Omental fat pad (tissue), 3 donors: ENCODE measurements at regions not wholly inside any gene's neighbourhood (a gene's known extent, or its start where the extent isn't known, plus 50 kb on each side); places are given as distances from the start of the nearest gene placed in this dataset.

ENCODE experiments used
- ATAC-seq: fragments of 150-250 bp; one replicate; pipeline ENCODE4 v1.9.1; 2016; ENCODE audit warnings: mild to moderate bottlenecking, moderate library complexity; ENCODE audit not compliant: low FRiP score
- DNase-seq: peaks from one replicate; pipeline ENCODE4 v3.0.0-alpha.2; 2019; ENCODE audit warnings: low spot score
- TF ChIP-seq, protein P1 (sequence below), 3 donors: fragments of 450-650 bp; IDR thresholded peaks; one replicate each; pipeline ENCODE4 v1.5.1; 2016 to 2017; ENCODE audit warnings: antibody characterized with exemption in 3 of 3, mild to moderate bottlenecking in 3 of 3, moderate library complexity in 2 of 3

DNA sequence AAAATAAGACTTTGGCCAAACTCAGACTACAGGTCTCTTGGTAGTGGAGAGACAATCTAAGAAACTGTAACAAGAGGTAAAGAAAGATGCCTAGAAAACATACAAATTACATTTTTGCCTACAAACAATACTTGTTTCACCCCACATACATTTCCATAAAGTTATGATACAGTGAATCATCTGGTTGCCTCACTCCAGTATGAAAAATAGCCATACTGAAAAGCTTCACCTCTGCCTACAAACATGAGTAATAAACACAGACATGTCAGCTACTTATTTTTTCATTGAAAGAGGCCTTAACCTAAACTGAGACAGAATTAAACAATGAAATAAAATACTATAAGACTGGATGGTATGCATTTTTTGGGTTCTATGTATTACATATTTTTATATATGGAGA is 1463.0 kb downstream of the FAM181B start:
- ATAC-seq: no peak
- TF ChIP-seq, protein P1, sequence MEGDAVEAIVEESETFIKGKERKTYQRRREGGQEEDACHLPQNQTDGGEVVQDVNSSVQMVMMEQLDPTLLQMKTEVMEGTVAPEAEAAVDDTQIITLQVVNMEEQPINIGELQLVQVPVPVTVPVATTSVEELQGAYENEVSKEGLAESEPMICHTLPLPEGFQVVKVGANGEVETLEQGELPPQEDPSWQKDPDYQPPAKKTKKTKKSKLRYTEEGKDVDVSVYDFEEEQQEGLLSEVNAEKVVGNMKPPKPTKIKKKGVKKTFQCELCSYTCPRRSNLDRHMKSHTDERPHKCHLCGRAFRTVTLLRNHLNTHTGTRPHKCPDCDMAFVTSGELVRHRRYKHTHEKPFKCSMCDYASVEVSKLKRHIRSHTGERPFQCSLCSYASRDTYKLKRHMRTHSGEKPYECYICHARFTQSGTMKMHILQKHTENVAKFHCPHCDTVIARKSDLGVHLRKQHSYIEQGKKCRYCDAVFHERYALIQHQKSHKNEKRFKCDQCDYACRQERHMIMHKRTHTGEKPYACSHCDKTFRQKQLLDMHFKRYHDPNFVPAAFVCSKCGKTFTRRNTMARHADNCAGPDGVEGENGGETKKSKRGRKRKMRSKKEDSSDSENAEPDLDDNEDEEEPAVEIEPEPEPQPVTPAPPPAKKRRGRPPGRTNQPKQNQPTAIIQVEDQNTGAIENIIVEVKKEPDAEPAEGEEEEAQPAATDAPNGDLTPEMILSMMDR (IDR thresholded peaks at IDR 0.05): no peak

DNA sequence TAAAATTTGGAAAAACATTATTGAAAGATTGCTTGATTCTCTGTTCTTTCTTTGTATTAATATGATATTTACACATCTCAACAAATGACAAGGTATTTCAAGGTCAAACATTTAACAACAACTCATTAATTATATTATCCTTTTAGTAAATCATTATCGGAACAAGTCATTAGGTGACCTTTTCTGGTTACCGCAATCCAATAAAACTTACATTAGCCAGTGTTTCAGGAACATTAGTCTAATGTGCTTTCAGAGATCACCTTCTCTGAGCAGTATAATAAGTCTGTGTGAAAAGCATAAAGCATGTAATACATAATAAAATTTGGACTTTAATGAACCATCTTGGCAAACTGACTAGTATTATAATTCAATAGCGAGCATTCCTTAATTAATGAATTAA is 1466.4 kb downstream of the FAM181B start:
- no peak for DNase-seq
- ATAC-seq: no peak
- TF ChIP-seq, protein P1 (IDR thresholded peaks at IDR 0.05): no peak

More for the DNA sequence above, 1463.0 kb downstream of the FAM181B start:
- no peak for DNase-seq

- TF ChIP-seq, protein P1 (IDR thresholded peaks at IDR 0.05): no peak
- DNase-seq: no peak
- ATAC-seq: no peak
These were observed 1474.2 kb downstream of the FAM181B start for GRCh38 chr11:81259471-81259870.

DNA sequence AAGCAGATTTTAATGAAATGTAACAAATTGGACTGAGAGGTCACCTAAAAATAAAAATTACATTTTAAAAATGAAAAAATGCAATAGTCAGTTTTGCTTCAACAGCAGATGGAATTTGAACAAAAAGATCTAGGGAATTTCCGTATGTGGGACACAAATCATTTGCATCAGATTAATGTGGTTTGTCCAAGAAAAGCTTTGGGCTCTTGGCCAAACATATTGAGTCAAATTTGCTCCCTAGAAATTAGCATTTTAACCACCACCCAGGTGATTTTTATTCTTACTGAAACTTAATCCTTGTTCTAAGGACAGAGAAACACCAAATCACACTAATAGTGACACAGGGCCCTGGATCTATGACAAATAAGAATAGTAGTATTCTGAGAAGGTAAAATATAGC is 1477.8 kb downstream of the FAM181B start:
- TF ChIP-seq, protein P1 (IDR thresholded peaks at IDR 0.05): no peak
- no peak for DNase-seq
- ATAC-seq: no peak

GRCh38 chr11:81253244-81253643 is 1480.4 kb downstream of the FAM181B start:
- TF ChIP-seq, protein P1 (IDR thresholded peaks at IDR 0.05): no peak
- no peak for DNase-seq
- no peak for ATAC-seq

DNA sequence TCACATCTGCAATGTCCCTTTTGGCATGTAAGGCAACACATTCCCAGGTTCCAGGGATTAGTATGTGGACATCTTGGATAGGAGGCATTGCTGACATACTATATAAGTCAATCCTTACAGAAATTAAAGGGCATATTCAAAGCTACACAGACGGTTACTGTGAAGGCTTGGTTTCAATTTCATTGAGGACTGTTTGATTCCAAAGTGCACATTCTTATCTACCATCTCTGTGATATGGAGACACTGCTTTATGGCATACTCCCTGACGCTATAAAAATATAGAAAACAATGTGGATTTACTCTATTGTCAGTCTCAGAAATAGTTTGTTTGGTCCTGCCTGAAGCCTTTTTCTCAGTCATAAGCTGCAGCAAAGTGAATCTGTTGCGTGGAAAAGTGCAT is 1486.7 kb downstream of the FAM181B start:
- DNase-seq (no peak), ATAC-seq (no peak)
- TF ChIP-seq, protein P1 (IDR thresholded peaks at IDR 0.05): no peak

GRCh38 chr11:81245791-81246190 is 1487.9 kb downstream of the FAM181B start:
- no peak for ATAC-seq
- TF ChIP-seq, protein P1 (IDR thresholded peaks at IDR 0.05): no peak
- DNase-seq: no peak
